IMR-90 (cell line): ENCODE measurements at regions not wholly inside any gene's neighbourhood (a gene's known extent, or its start where the extent isn't known, plus 50 kb on each side); places are given as distances from the start of the nearest gene placed in this dataset.

Source experiments
- ATAC-seq: fragments of 200-7000 bp; cut with Tn5 transposase; 2 replicates; pipeline ENCODE4 v1.9.1; 2020; ENCODE audit warnings: low read depth, mild to moderate bottlenecking, moderate library complexity
- BruUV-seq: library from RNA; stranded (reverse); fragments of 400-500 nt; replicated peaks from 2 replicates; lab custom pipeline; 2021; lab: Mats Ljungman, UMichigan
- CTCF ChIA-PET: fragments of 300-600 bp; formaldehyde crosslinking; extraction: SDS; loops from one replicate; lab custom pipeline; 2021; ENCODE audit warnings: antibody characterized with exemption; lab: Yijun Ruan, JAX
- POLR2A ChIA-PET: fragments of 300-600 bp; sonication (Branson Sonifier 250); formaldehyde crosslinking; loops from one replicate; lab custom pipeline; 2022; ENCODE audit warnings: antibody characterized with exemption; ENCODE audit not compliant: unreplicated experiment; lab: Charles Lee
- DNase-seq: peaks from one replicate; pipeline ENCODE4 v3.0.0; 2013
- H2AFZ ChIP-seq: replicated peaks from 2 replicates; pipeline ENCODE3; 2013; ENCODE audit warnings: low read length, mild to moderate bottlenecking; ENCODE audit not compliant: poor library complexity
- H2AK5ac ChIP-seq: 2 replicates; pipeline ENCODE4 v1.6.1; 2013; ENCODE audit warnings: low read depth, low read length, inconsistent platforms
- H2AK9ac ChIP-seq: replicated peaks from 2 replicates; pipeline ENCODE3; 2013; ENCODE audit warnings: mild to moderate bottlenecking, low read depth, low read length, moderate library complexity; ENCODE audit not compliant: poor library complexity
- H2BK120ac ChIP-seq: 2 replicates; pipeline ENCODE4 v1.6.1; 2013; ENCODE audit warnings: low read depth, low read length, inconsistent platforms
- H2BK15ac ChIP-seq: 3 replicates; pipeline ENCODE4 v1.6.1; 2013; ENCODE audit warnings: low read depth, low read length, inconsistent platforms
- H2BK20ac ChIP-seq: 2 replicates; pipeline ENCODE4 v1.6.1; 2013; ENCODE audit warnings: low read depth, mild to moderate bottlenecking, inconsistent platforms, low read length, moderate library complexity
- H2BK5ac ChIP-seq: 2 replicates; pipeline ENCODE4 v1.6.1; 2013; ENCODE audit warnings: mild to moderate bottlenecking, low read depth, low read length, inconsistent platforms; ENCODE audit not compliant: poor library complexity, severe bottlenecking
- H3K14ac ChIP-seq: replicated peaks from 2 replicates; pipeline ENCODE4 v1.6.1; 2013; ENCODE audit warnings: low read depth, low read length, inconsistent platforms
- H3K18ac ChIP-seq: 2 replicates; pipeline ENCODE4 v1.6.1; 2013; ENCODE audit warnings: low read depth, low read length, control low read depth
- H3K23ac ChIP-seq: 2 replicates; pipeline ENCODE4 v1.6.1; 2013; ENCODE audit warnings: low read depth, low read length, inconsistent platforms
- H3K27ac ChIP-seq: 2 replicates; pipeline ENCODE4 v1.5.1; 2013; ENCODE audit warnings: mild to moderate bottlenecking, control low read depth, low read length; ENCODE audit not compliant: insufficient read depth
- H3K27me3 ChIP-seq: 2 replicates; pipeline ENCODE4 v1.6.1; 2013; ENCODE audit warnings: low read length; ENCODE audit not compliant: control insufficient read depth, insufficient read depth
- H3K36me3 ChIP-seq: 2 replicates; pipeline ENCODE4 v1.6.1; 2013; ENCODE audit warnings: low read length, mixed read lengths; ENCODE audit not compliant: control insufficient read depth, insufficient read depth
- H3K4ac ChIP-seq: 2 replicates; pipeline ENCODE4 v1.6.1; 2013; ENCODE audit warnings: low read depth, low read length, inconsistent platforms
- H3K4me1 ChIP-seq: 2 replicates; pipeline ENCODE4 v1.6.1; 2013; ENCODE audit warnings: low read length, mixed read lengths; ENCODE audit not compliant: control insufficient read depth, insufficient read depth
- H3K4me2 ChIP-seq: 2 replicates; pipeline ENCODE4 v1.6.1; 2013; ENCODE audit warnings: low read depth, mild to moderate bottlenecking, control low read depth, low read length, moderate library complexity
- H3K4me3 ChIP-seq: 2 replicates; pipeline ENCODE4 v1.5.1; 2013; ENCODE audit warnings: low read depth, mild to moderate bottlenecking, control low read depth, low read length, moderate library complexity; ENCODE audit not compliant: insufficient read depth
- H3K56ac ChIP-seq: 2 replicates; pipeline ENCODE4 v1.6.1; 2013; ENCODE audit warnings: low read length, inconsistent platforms; ENCODE audit not compliant: insufficient read depth; ENCODE audit errors: extremely low read depth
- H3K79me1 ChIP-seq, 2 experiments: 2 replicates each; pipeline ENCODE4 v1.6.1; 2013; ENCODE audit warnings: low read length in 2 of 2, inconsistent platforms in 1 of 2, low read depth in 1 of 2
- H3K9ac ChIP-seq: 2 replicates; pipeline ENCODE4 v1.6.1; 2013; ENCODE audit warnings: low read depth, low read length, control low read depth
- H3K9me1 ChIP-seq: 2 replicates; pipeline ENCODE4 v1.6.1; 2013; ENCODE audit warnings: low read length, inconsistent platforms; ENCODE audit not compliant: insufficient read depth
- H3K9me3 ChIP-seq: 2 replicates; pipeline ENCODE4 v1.6.1; 2013; ENCODE audit warnings: low read length; ENCODE audit not compliant: control insufficient read depth, insufficient read depth
- H4K20me1 ChIP-seq: 2 replicates; pipeline ENCODE4 v1.6.1; 2013; ENCODE audit warnings: low read length, inconsistent platforms; ENCODE audit not compliant: insufficient read depth
- H4K5ac ChIP-seq: 2 replicates; pipeline ENCODE4 v1.6.1; 2013; ENCODE audit warnings: mild to moderate bottlenecking, low read depth, low read length, control low read depth
- H4K8ac ChIP-seq, 2 experiments: 2 replicates each; pipeline ENCODE4 v1.6.1; 2013; ENCODE audit warnings: low read depth in 2 of 2, low read length in 2 of 2, control low read depth in 1 of 2, inconsistent platforms in 1 of 2
- H4K91ac ChIP-seq: 2 replicates; pipeline ENCODE4 v1.6.1; 2013; ENCODE audit warnings: low read depth, low read length, inconsistent platforms; ENCODE audit not compliant: insufficient read depth
- MAZ ChIP-seq: IDR thresholded peaks from 2 replicates; pipeline ENCODE4 v1.6.1; 2012; ENCODE audit warnings: low read depth, mild to moderate bottlenecking, low read length, improper control_type of control experiment, moderate library complexity, borderline replicate concordance
- NFE2L2 ChIP-seq: fragments of 150-350 bp; IDR thresholded peaks from 2 replicates; pipeline ENCODE4 v1.6.1; 2016; ENCODE audit warnings: low read depth, mild to moderate bottlenecking, low read length
- POLR2A ChIP-seq: IDR thresholded peaks from 2 replicates; pipeline ENCODE4 v1.6.1; 2012; ENCODE audit warnings: mild to moderate bottlenecking, low read depth, low read length
- RCOR1 ChIP-seq: IDR thresholded peaks from 2 replicates; pipeline ENCODE4 v1.6.1; 2012; ENCODE audit warnings: mild to moderate bottlenecking, low read length, improper control_type of control experiment; ENCODE audit not compliant: insufficient replicate concordance
- RFX5 ChIP-seq: IDR thresholded peaks from 2 replicates; pipeline ENCODE4 v1.8.0; 2012; ENCODE audit warnings: low read depth, mild to moderate bottlenecking, low read length, moderate library complexity
- WGBS, 2 experiments: methylation state at CpG; one replicate each; pipeline versions ENCODE4 v1.1.5 to v1.1.7; 2013; ENCODE audit warnings: missing lambda C conversion rate in 2 of 2; ENCODE audit not compliant: insufficient read length in 1 of 2; ENCODE audit errors: extremely low coverage in 2 of 2; 5-methylcytosine and 5-hydroxymethylcytosine counted together
- dilution Hi-C: fragments of 300-500 bp; cut with HindIII; formaldehyde crosslinking; loops from one replicate; pipeline ENCODE4 v1.14.3; 2018; ENCODE audit warnings: low sequenced_read_pairs; ENCODE audit not compliant: unreplicated experiment
- in situ Hi-C: fragments of 300-500 bp; cut with MboI; formaldehyde crosslinking; loops from 3 replicates; pipeline ENCODE4 v1.14.3; 2019; ENCODE audit warnings: low sequenced_read_pairs, inconsistent platforms, mixed read lengths
- intact Hi-C: fragments of 100-400 bp; cut with micrococcal nuclease; formaldehyde crosslinking; loops from 2 replicates; pipeline ENCODE4 v1.10.0; 2022

DNA sequence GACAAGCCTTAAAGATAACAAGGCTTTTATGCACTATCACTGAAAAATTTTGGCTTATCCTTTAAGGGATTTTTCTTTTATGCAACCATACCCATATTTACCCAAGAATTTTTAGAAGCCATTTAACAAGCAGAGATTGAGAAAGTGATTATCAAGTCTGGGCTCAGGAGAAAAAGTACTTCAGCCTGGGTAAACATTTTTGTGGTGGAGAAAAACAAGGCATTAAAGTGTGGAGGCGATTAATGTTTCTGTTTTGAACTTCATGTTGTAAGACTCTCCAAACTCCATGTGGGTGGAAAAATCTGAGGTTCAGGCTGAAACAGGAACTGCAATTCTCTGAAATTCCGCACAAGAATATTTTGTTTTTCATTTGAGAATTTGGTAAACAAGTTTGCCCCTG lies 260.4 kb upstream of the KCNMB2 start:
- H2AK9ac ChIP-seq, result no peak overlapping the region
- H3K18ac ChIP-seq, result no peak overlapping the region
- no peak overlapping the region for H3K4ac ChIP-seq
- WGBS, 2 experiments, result no CpG with 5 or more reads among the region's 2 CpGs
- no peak overlapping the region for H2AK5ac ChIP-seq
- no peaks in the 10 kb centered on the region for H3K79me1 ChIP-seq
- H3K9ac ChIP-seq, result no peak overlapping the region
- no peak overlapping the region for H2BK5ac ChIP-seq
- no peak overlapping the region for H2BK15ac ChIP-seq
- no TSS peak for BruUV-seq
- ATAC-seq (no peak), DNase-seq (no peak)
- H3K27ac ChIP-seq, result no peak overlapping the region
- H3K36me3 ChIP-seq, result no peaks in the 10 kb centered on the region
- no peak overlapping the region for H2BK120ac ChIP-seq
- H3K9me3 ChIP-seq, result peaks cover 11% of the 10 kb centered on the region
- H3K27me3 ChIP-seq, result no peaks in the 10 kb centered on the region
- no peak overlapping the region for H3K4me2 ChIP-seq
- POLR2A ChIA-PET, result no interaction called here
- no peak overlapping the region for H4K91ac ChIP-seq
- no peaks in the 10 kb centered on the region for H4K20me1 ChIP-seq
- no peak for TF ChIP-seq NFE2L2
- TF ChIP-seq RFX5, result no peak
- no peak for TF ChIP-seq MAZ
- TF ChIP-seq RCOR1, result no peak
- TF ChIP-seq POLR2A, result no peak
- no peaks in the 10 kb centered on the region; the same call in 1 of the 2 replicates for H3K4me1 ChIP-seq
- dilution Hi-C loops, result no loop called here
- CTCF ChIA-PET, result interaction anchor here (0.5 kb wide), 1 partner anchor 10 kb away, joined by 11 read pairs; no protein-coding TSS in a partner anchor
- intact Hi-C loops, result no loop called here
- no peak overlapping the region for H2BK20ac ChIP-seq
- H3K9me1 ChIP-seq, result no peaks in the 10 kb centered on the region
- H3K14ac ChIP-seq, result no peak overlapping the region
- no peak overlapping the region for H4K8ac ChIP-seq
- no peak overlapping the region for H2AFZ ChIP-seq
- in situ Hi-C loops, result no loop called here
- H3K56ac ChIP-seq, result no peak overlapping the region
- no peak overlapping the region for H4K5ac ChIP-seq
- no peak overlapping the region for H3K23ac ChIP-seq
- H3K4me3 ChIP-seq, result no peak overlapping the region
